NT2/D1 (cell line): ENCODE measurements at regions not wholly inside any gene's neighbourhood (a gene's known extent, or its start where the extent isn't known, plus 50 kb on each side); places are given as distances from the start of the nearest gene placed in this dataset.

Experiments
- DNase-seq: peaks from one replicate; pipeline ENCODE4 v3.0.0-alpha.2; 2011; ENCODE audit warnings: low read depth, low spot score
- H3K27me3 ChIP-seq: 2 replicates; pipeline ENCODE4 v1.6.0; 2011; ENCODE audit warnings: mild to moderate bottlenecking; ENCODE audit not compliant: insufficient read length, insufficient read depth
- H3K36me3 ChIP-seq: 2 replicates; pipeline ENCODE4 v1.6.1; 2011; ENCODE audit warnings: mild to moderate bottlenecking, low read length, mixed read lengths; ENCODE audit not compliant: insufficient read depth, insufficient read length
- H3K4me1 ChIP-seq: 2 replicates; pipeline ENCODE4 v1.5.1; 2011; ENCODE audit not compliant: insufficient read depth, insufficient read length
- H3K4me3 ChIP-seq: 2 replicates; pipeline ENCODE4 v1.5.1; 2011; ENCODE audit warnings: low read depth; ENCODE audit not compliant: insufficient read length
- H3K9ac ChIP-seq: 2 replicates; pipeline ENCODE4 v1.6.0; 2011; ENCODE audit warnings: low read depth; ENCODE audit not compliant: insufficient read length
- H3K9me3 ChIP-seq: 2 replicates; pipeline ENCODE4 v1.5.1; 2011; ENCODE audit warnings: mild to moderate bottlenecking, low read length; ENCODE audit not compliant: insufficient read depth
- SUZ12 ChIP-seq: IDR thresholded peaks from 2 replicates; pipeline ENCODE4 v1.6.1; 2011; ENCODE audit not compliant: insufficient read length, insufficient read depth; ENCODE audit errors: extremely low read depth
- YY1 ChIP-seq: IDR thresholded peaks from 2 replicates; pipeline ENCODE4 v1.6.1; 2011; ENCODE audit not compliant: insufficient read length, insufficient read depth
- ZNF274 ChIP-seq: IDR thresholded peaks from 2 replicates; pipeline ENCODE4 v1.6.1; 2011; ENCODE audit warnings: mild to moderate bottlenecking, low read depth, low read length

DNA sequence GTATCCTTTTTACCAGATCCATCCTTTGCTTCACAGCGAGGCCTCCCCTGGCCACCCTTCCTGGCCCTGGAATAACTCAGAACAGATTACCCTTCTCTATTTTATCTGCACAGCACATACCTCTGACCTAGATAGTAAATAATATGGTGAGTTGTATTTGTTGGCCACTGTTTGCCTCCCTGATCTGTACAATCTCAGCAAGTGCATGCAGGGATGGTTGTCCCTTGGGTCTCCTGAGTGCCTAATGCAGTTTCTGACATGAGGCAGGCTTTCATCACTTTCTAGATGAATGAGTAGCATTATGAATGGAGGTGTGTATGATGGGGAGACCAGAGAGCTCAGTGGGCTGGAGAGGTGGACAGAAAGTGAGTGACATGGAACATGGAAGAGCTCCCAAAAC lies 525.1 kb upstream of the IGFBP3 start:
- TF ChIP-seq YY1 (no peak), SUZ12 (no peak), ZNF274 (no peak)
- Histone ChIP-seq H3K9ac (no peak overlapping the region), H3K27me3 (no peaks in the 10 kb centered on the region), H3K9me3 (no peaks in the 10 kb centered on the region), H3K4me1 (no peaks in the 10 kb centered on the region), H3K36me3 (no peaks in the 10 kb centered on the region), H3K4me3 (no peak overlapping the region)
- no peak for DNase-seq

DNA sequence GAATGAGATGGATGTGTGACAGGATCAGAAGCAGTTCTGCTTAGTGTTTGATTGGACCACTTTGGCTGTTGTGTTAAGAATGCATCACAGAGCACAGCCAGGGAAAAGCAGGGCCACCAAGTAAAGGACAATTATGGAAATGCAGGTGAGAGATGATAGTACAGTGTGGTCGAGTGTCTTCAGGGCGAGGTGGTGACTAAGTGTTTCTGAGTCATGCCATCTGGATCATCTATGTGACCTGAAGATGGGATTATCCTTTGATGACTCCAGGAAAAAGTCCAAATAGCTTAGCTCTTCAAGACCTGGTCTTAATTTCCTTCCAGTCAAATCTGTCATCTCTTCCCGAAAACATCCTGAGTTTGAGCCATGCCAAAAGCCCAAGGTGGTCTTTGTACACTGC lies 523.2 kb upstream of the IGFBP3 start:
- no peak for DNase-seq
- H3K36me3 ChIP-seq, result no peaks in the 10 kb centered on the region
- no peaks in the 10 kb centered on the region for H3K27me3 ChIP-seq
- no peaks in the 10 kb centered on the region for H3K9me3 ChIP-seq
- H3K9ac ChIP-seq, result no peak overlapping the region
- no peak for TF ChIP-seq ZNF274
- TF ChIP-seq SUZ12, result no peak
- no peak for TF ChIP-seq YY1
- H3K4me3 ChIP-seq, result no peak overlapping the region
- H3K4me1 ChIP-seq, result no peaks in the 10 kb centered on the region

GRCh38 chr7:46440186-46440585 lies 519.1 kb upstream of the IGFBP3 start:
- Histone ChIP-seq H3K9me3 (peaks cover 10% of the 10 kb centered on the region), H3K4me3 (no peak overlapping the region), H3K27me3 (no peaks in the 10 kb centered on the region), H3K36me3 (no peaks in the 10 kb centered on the region), H3K4me1 (no peaks in the 10 kb centered on the region), H3K9ac (no peak overlapping the region)
- DNase-seq, result no peak
- TF ChIP-seq SUZ12 (no peak), YY1 (no peak), ZNF274 (no peak)

GRCh38 chr7:46432708-46433107 lies 511.6 kb upstream of the IGFBP3 start:
- Histone ChIP-seq H3K36me3 (no peaks in the 10 kb centered on the region), H3K27me3 (no peaks in the 10 kb centered on the region), H3K9me3 (peaks cover 10% of the 10 kb centered on the region), H3K4me3 (no peak overlapping the region), H3K4me1 (no peaks in the 10 kb centered on the region), H3K9ac (no peak overlapping the region)
- no peak for DNase-seq
- no peak for TF ChIP-seq ZNF274
- no peak for TF ChIP-seq SUZ12
- TF ChIP-seq YY1, result no peak

- Histone ChIP-seq H3K9me3 (no peaks in the 10 kb centered on the region; the same call in 1 of the 2 replicates), H3K4me3 (no peak overlapping the region), H3K27me3 (no peaks in the 10 kb centered on the region), H3K4me1 (no peaks in the 10 kb centered on the region), H3K36me3 (no peaks in the 10 kb centered on the region), H3K9ac (no peak overlapping the region)
- DNase-seq, result no peak
- TF ChIP-seq ZNF274, result no peak
- no peak for TF ChIP-seq YY1
- TF ChIP-seq SUZ12, result no peak
Measured at GRCh38 chr7:46428295-46428694, 507.2 kb upstream of the IGFBP3 start.

DNA sequence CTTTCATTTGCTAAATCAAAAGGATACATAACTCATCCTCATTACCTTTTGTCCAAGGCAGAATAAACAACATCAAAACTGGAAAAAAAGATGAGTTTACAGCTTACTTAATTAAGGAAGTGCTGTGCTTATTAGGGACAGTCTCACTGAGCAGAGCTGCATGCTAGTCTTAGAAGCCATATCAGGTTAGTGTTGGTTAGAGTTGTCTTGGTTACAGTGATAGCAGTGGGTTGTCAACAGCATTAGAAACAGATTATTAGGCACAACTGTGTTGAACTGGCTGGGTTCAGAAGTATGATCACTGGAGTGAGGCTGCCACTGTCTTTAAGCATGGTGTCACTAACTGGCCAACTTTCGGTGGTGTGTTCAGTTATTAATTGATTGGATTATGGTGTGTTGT lies 503.9 kb upstream of the IGFBP3 start:
- Histone ChIP-seq H3K36me3 (no peaks in the 10 kb centered on the region), H3K27me3 (no peaks in the 10 kb centered on the region), H3K4me1 (no peaks in the 10 kb centered on the region), H3K9me3 (no peaks in the 10 kb centered on the region; the same call in 1 of the 2 replicates), H3K4me3 (no peak overlapping the region), H3K9ac (no peak overlapping the region)
- TF ChIP-seq YY1, result no peak
- no peak for TF ChIP-seq ZNF274
- no peak for TF ChIP-seq SUZ12
- no peak for DNase-seq

- TF ChIP-seq YY1, result no peak
- no peak for TF ChIP-seq SUZ12
- TF ChIP-seq ZNF274, result no peak
- no peak for DNase-seq
- Histone ChIP-seq H3K36me3 (no peaks in the 10 kb centered on the region), H3K4me3 (no peak overlapping the region), H3K9me3 (no peaks in the 10 kb centered on the region), H3K27me3 (no peaks in the 10 kb centered on the region), H3K4me1 (no peaks in the 10 kb centered on the region), H3K9ac (no peak overlapping the region)
Measured at GRCh38 chr7:46421441-46422230, 500.6 kb upstream of the IGFBP3 start.

- no peaks in the 10 kb centered on the region for H3K36me3 ChIP-seq
- H3K4me3 ChIP-seq, result no peak overlapping the region
- H3K4me1 ChIP-seq, result no peaks in the 10 kb centered on the region
- H3K27me3 ChIP-seq, result no peaks in the 10 kb centered on the region
- DNase-seq, result no peak
- H3K9ac ChIP-seq, result no peak overlapping the region
- H3K9me3 ChIP-seq, result no peaks in the 10 kb centered on the region
- no peak for TF ChIP-seq ZNF274
- TF ChIP-seq SUZ12, result no peak
- TF ChIP-seq YY1, result no peak
Measured at GRCh38 chr7:46414946-46415345, 493.9 kb upstream of the IGFBP3 start.
